Parathyroid adenoma (tissue), 2 donors: ENCODE measurements at regions not wholly inside any gene's neighbourhood (a gene's known extent, or its start where the extent isn't known, plus 50 kb on each side); places are given as distances from the start of the nearest gene placed in this dataset.

Experiments used
- H2AFZ ChIP-seq: fragments of 300-600 bp; sonication (generic); one replicate; pipeline ENCODE4 v1.7.0; 2017; ENCODE audit warnings: antibody characterized with exemption, mild to moderate bottlenecking
- H3K27ac ChIP-seq: fragments of 300-600 bp; sonication (generic); one replicate; pipeline ENCODE4 v1.7.0; 2017
- H3K27me3 ChIP-seq: fragments of 300-600 bp; sonication (generic); one replicate; pipeline ENCODE4 v1.7.0; 2017; ENCODE audit warnings: low read length; ENCODE audit not compliant: control insufficient read depth, insufficient read depth
- H3K36me3 ChIP-seq: fragments of 300-600 bp; sonication (generic); one replicate; pipeline ENCODE4 v1.7.0; 2017; ENCODE audit warnings: low read length; ENCODE audit not compliant: control insufficient read depth, insufficient read depth
- H3K4me1 ChIP-seq: fragments of 300-600 bp; sonication (generic); one replicate; pipeline ENCODE4 v1.7.0; 2017; ENCODE audit warnings: control low read depth
- H3K4me2 ChIP-seq: fragments of 300-600 bp; sonication (generic); one replicate; pipeline ENCODE4 v1.7.0; 2017; ENCODE audit warnings: low read length
- H3K4me3 ChIP-seq: fragments of 300-600 bp; sonication (generic); one replicate; pipeline ENCODE4 v1.7.0; 2017; ENCODE audit warnings: low read depth, low read length
- H3K79me2 ChIP-seq: fragments of 300-600 bp; sonication (generic); one replicate; pipeline ENCODE4 v1.7.0; 2017; ENCODE audit warnings: control low read depth
- H3K9ac ChIP-seq: fragments of 300-600 bp; sonication (generic); one replicate; pipeline ENCODE4 v1.7.0; 2017; ENCODE audit warnings: mild to moderate bottlenecking
- H3K9me3 ChIP-seq: fragments of 300-600 bp; sonication (generic); one replicate; pipeline ENCODE4 v1.7.0; 2017; ENCODE audit warnings: low read length; ENCODE audit not compliant: control insufficient read depth
- TF ChIP-seq, protein P1 (sequence below): fragments of 300-600 bp; sonication (generic); IDR thresholded peaks from one replicate; pipeline ENCODE4 v1.7.0; 2017; ENCODE audit warnings: antibody characterized with exemption, mild to moderate bottlenecking
- donor health status: primary hyperparathyroidism.

DNA sequence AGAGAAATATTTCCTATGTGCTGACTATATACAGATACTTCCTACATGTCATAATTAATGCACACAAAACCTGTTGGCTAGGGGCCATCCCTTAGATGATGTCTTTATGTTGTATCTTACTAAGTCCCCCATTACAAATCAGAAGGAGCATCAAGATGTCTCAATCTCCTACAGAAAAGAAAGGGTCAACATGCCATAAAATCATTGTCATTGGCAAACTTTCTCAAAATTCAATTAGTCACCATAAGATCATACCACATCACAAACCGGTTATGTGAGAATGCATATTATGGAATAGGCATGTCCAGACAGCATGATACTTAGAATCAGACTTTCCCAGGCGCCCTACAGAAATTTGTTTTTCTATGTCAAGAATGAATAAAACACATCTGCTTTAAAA, 175.2 kb upstream of the TET2 start:
- no peak overlapping the region for H3K4me2 ChIP-seq
- no peak overlapping the region for H2AFZ ChIP-seq
- no peaks in the 10 kb centered on the region for H3K79me2 ChIP-seq
- no peaks in the 10 kb centered on the region for H3K27me3 ChIP-seq
- no peak overlapping the region for H3K27ac ChIP-seq
- no peak overlapping the region for H3K9ac ChIP-seq
- H3K4me3 ChIP-seq = no peak overlapping the region
- TF ChIP-seq, protein P1, sequence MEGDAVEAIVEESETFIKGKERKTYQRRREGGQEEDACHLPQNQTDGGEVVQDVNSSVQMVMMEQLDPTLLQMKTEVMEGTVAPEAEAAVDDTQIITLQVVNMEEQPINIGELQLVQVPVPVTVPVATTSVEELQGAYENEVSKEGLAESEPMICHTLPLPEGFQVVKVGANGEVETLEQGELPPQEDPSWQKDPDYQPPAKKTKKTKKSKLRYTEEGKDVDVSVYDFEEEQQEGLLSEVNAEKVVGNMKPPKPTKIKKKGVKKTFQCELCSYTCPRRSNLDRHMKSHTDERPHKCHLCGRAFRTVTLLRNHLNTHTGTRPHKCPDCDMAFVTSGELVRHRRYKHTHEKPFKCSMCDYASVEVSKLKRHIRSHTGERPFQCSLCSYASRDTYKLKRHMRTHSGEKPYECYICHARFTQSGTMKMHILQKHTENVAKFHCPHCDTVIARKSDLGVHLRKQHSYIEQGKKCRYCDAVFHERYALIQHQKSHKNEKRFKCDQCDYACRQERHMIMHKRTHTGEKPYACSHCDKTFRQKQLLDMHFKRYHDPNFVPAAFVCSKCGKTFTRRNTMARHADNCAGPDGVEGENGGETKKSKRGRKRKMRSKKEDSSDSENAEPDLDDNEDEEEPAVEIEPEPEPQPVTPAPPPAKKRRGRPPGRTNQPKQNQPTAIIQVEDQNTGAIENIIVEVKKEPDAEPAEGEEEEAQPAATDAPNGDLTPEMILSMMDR = no peak
- no peaks in the 10 kb centered on the region for H3K4me1 ChIP-seq
- H3K9me3 ChIP-seq = no peaks in the 10 kb centered on the region
- no peaks in the 10 kb centered on the region for H3K36me3 ChIP-seq

DNA sequence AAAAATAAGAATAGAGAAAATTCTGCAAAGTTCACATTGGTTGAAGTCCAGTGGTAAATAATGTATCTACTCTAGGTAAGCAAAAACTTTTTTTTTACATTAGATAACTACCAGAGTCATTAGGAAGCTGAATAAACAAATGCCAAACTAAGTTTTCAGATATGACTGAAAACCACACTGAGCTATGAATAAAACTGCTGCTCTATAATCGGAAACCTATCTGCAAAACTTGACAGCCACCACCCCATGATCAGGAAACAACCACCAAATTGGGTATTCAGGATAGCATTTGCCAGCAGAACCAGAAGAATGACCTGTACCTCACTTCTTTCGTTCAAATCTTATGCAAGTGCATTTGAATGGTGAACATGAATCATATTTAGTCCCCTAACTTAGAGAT, 173.0 kb upstream of the TET2 start:
- Histone ChIP-seq H3K4me2 (no peak overlapping the region), H3K27ac (no peak overlapping the region), H3K79me2 (no peaks in the 10 kb centered on the region), H3K36me3 (no peaks in the 10 kb centered on the region), H2AFZ (no peak overlapping the region), H3K9me3 (no peaks in the 10 kb centered on the region), H3K4me3 (no peak overlapping the region), H3K4me1 (no peaks in the 10 kb centered on the region), H3K9ac (no peak overlapping the region), H3K27me3 (no peaks in the 10 kb centered on the region)
- TF ChIP-seq, protein P1 = no peak

DNA sequence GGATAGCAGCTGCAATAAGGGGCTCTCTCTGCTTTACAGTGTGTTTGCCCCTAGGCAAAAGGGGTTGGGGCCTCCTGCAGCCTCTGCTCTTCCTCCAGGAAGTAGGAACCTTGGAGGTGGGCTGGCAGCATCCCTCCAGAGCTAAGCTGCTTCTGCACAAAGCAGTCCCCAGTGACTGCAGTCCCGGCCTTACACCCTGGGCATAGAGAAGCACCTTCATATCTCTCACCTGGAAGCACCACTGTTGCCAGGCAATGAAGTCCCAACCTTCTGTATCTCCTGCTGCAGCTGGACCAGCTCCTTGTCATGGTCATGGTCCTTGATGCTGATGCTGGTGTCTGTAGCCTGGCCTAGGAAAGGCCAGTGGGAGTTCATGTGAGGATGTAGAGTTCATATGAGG, 171.1 kb upstream of the TET2 start:
- Histone ChIP-seq H2AFZ (no peak overlapping the region), H3K4me3 (no peak overlapping the region), H3K36me3 (no peaks in the 10 kb centered on the region)

DNA sequence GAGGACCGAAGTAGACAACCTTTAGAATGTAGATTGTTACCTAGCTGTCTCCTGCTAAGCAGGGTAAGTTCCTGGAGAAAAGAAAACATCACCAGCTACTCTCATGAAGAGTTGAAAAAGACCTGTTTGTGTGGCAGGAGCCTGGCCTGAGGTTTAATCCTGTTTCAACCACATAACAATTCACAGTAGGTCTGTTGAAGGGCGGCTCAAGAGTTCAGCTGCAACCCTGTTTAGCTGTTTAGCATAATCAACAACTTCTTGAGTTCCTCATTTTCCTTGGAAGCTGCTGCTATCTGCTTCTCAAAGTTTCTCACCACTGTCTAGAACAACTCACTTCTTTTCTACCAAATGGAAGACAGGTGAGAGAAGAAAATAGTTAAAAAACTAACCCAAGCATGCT, 170.4 kb upstream of the TET2 start:
- no peak overlapping the region for H3K9ac ChIP-seq
- no peak overlapping the region for H3K4me3 ChIP-seq
- no peak overlapping the region for H2AFZ ChIP-seq
- no peaks in the 10 kb centered on the region for H3K9me3 ChIP-seq
- no peak overlapping the region for H3K4me2 ChIP-seq
- no peaks in the 10 kb centered on the region for H3K4me1 ChIP-seq
- H3K79me2 ChIP-seq = no peaks in the 10 kb centered on the region
- TF ChIP-seq, protein P1 = no peak
- no peaks in the 10 kb centered on the region for H3K27me3 ChIP-seq
- H3K27ac ChIP-seq = no peak overlapping the region
- no peaks in the 10 kb centered on the region for H3K36me3 ChIP-seq

More for the DNA sequence above, 171.1 kb upstream of the TET2 start:
- Histone ChIP-seq H3K4me2 (no peak overlapping the region), H3K9ac (no peak overlapping the region), H3K4me1 (no peaks in the 10 kb centered on the region), H3K27ac (no peak overlapping the region), H3K79me2 (no peaks in the 10 kb centered on the region), H3K27me3 (no peaks in the 10 kb centered on the region), H3K9me3 (no peaks in the 10 kb centered on the region)
- TF ChIP-seq, protein P1 = no peak

DNA sequence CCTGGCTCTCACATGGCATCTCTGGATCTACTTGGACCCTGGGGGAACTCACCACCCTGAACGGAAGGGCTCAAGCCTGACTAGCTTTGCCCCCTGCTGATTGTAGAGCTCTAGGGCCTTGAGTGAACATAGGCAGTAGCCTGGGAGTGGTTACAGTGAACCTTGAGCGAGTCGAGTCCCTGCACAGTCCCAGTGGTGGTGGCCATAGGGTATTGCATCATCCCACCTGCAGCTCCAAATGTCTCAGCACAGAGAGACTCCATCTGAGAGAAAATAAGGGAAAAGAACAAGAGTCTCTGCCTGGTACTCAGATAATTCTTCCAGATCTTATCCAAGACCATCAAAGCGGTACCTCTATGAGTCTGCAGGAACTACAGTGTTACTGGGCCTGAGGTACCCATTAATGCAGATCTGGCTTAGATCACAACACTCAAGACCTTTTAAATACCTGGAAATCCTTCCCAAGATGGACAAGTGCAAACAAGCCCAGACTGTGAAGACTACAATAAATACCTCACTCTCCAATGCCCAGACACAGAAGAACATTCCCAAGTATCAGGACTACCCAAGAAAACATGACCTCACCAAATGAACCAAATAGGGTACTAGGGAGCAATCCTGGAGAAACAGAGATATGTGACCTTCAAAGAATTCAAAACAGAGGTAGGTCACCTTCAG, 167.5 kb upstream of the TET2 start:
- Histone ChIP-seq H3K79me2 (no peaks in the 10 kb centered on the region), H3K36me3 (no peaks in the 10 kb centered on the region), H3K4me2 (no peak overlapping the region), H3K4me3 (no peak overlapping the region), H2AFZ (no peak overlapping the region), H3K9me3 (no peaks in the 10 kb centered on the region), H3K4me1 (no peaks in the 10 kb centered on the region), H3K27me3 (no peaks in the 10 kb centered on the region), H3K9ac (no peak overlapping the region), H3K27ac (no peak overlapping the region)
- TF ChIP-seq, protein P1 = no peak
